ENCODE measurements at regions not wholly inside any gene's neighbourhood (a gene's known extent, or its start where the extent isn't known, plus 50 kb on each side); places are given as distances from the start of the nearest gene placed in this dataset.

GRCh38 chr2:12261986-12262680 lies 454.6 kb upstream of the TRIB2 start:
- TF ChIP-seq, protein P1, sequence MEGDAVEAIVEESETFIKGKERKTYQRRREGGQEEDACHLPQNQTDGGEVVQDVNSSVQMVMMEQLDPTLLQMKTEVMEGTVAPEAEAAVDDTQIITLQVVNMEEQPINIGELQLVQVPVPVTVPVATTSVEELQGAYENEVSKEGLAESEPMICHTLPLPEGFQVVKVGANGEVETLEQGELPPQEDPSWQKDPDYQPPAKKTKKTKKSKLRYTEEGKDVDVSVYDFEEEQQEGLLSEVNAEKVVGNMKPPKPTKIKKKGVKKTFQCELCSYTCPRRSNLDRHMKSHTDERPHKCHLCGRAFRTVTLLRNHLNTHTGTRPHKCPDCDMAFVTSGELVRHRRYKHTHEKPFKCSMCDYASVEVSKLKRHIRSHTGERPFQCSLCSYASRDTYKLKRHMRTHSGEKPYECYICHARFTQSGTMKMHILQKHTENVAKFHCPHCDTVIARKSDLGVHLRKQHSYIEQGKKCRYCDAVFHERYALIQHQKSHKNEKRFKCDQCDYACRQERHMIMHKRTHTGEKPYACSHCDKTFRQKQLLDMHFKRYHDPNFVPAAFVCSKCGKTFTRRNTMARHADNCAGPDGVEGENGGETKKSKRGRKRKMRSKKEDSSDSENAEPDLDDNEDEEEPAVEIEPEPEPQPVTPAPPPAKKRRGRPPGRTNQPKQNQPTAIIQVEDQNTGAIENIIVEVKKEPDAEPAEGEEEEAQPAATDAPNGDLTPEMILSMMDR (IDR thresholded peaks at IDR 0.05): no peak
- no peak for TF ChIP-seq EZH2 (IDR thresholded peaks at IDR 0.05; ENCODE audit: borderline replicate concordance, insufficient read depth, low read depth, low read length, poor library complexity, severe bottlenecking)

Data from B cell (primary cell).